ENCODE measurements at regions not wholly inside any gene's neighbourhood (a gene's known extent, or its start where the extent isn't known, plus 50 kb on each side); places are given as distances from the start of the nearest gene placed in this dataset.

GRCh38 chr4:111022758-111023157 is 399.9 kb upstream of the PITX2 start:
- TF ChIP-seq EZH2 (IDR thresholded peaks at IDR 0.05; ENCODE audit: borderline replicate concordance, low read length) (no peak), CTCF (conservative IDR thresholded peaks at IDR 0.05 in 1 of 2, IDR thresholded peaks at IDR 0.05 in 1 of 2; ENCODE audit: extremely low read depth in 1 of 2, insufficient read depth in 1 of 2, low read depth in 1 of 2, low read length in 2 of 2) (no peak)

All from mammary epithelial cell (primary cell).